C4-2B (cell line): ENCODE measurements at regions not wholly inside any gene's neighbourhood (a gene's known extent, or its start where the extent isn't known, plus 50 kb on each side); places are given as distances from the start of the nearest gene placed in this dataset.

Source experiments
- ZFX ChIP-seq: fragments of 450-650 bp; IDR thresholded peaks from 2 replicates; pipeline ENCODE4 v1.6.1; 2017
- TF ChIP-seq, protein P1 (sequence below): fragments of 450-650 bp; conservative IDR thresholded peaks from 2 replicates; pipeline ENCODE4 v1.5.1; 2017; ENCODE audit warnings: mild to moderate bottlenecking

DNA sequence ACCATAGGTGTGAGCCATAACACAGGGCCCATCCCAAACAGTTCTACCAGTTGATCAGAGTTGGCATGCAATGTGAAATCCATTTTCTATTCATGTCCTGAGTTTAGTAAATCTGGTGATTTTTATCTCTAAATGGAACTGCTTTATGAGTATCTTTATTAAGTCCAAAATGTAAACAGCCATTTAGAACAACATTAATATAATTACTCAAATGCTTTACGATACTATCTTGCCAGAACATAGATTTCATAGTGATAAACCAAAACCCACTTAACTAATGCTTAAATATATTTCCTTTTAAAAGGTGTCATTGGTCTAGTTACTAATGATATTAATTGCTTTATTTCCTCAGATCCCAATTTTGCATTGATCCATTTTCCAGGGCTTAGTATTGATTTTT, 80.7 kb downstream of the PLCE1 start:
- no peak for TF ChIP-seq ZFX
- TF ChIP-seq, protein P1, sequence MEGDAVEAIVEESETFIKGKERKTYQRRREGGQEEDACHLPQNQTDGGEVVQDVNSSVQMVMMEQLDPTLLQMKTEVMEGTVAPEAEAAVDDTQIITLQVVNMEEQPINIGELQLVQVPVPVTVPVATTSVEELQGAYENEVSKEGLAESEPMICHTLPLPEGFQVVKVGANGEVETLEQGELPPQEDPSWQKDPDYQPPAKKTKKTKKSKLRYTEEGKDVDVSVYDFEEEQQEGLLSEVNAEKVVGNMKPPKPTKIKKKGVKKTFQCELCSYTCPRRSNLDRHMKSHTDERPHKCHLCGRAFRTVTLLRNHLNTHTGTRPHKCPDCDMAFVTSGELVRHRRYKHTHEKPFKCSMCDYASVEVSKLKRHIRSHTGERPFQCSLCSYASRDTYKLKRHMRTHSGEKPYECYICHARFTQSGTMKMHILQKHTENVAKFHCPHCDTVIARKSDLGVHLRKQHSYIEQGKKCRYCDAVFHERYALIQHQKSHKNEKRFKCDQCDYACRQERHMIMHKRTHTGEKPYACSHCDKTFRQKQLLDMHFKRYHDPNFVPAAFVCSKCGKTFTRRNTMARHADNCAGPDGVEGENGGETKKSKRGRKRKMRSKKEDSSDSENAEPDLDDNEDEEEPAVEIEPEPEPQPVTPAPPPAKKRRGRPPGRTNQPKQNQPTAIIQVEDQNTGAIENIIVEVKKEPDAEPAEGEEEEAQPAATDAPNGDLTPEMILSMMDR: no peak
